ENCODE measurements at regions not wholly inside any gene's neighbourhood (a gene's known extent, or its start where the extent isn't known, plus 50 kb on each side); places are given as distances from the start of the nearest gene placed in this dataset.
"Not testable (repeated sequence)": the region's sequence is repeated elsewhere in the genome, so short reads cannot be mapped to it uniquely, and the experiment has no call there.

DNA sequence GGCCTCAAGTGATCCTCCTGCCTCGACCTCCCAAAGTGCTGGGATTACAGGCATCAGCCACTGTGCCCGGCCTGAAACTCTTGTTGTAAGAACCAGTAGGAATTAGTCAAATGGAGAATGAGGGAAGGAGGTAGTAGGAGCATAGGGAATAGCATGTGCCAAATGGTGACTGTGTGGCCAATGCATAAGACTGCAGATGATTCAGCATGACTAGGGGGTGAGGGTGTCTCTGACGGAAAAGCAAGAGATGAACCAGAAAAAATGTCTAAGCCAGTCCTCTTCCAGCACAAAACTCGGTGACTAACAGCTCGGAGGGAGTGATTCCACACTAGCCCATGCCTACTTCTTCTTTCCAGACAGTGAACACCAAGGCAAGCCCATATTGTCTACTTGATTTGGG lies 58.2 kb upstream of the DUSP21 start:
- Mint-ChIP-seq H3K27me3 (no peaks in the 10 kb centered on the region), H3K4me1 (no peaks in the 10 kb centered on the region), H3K27ac (no peak overlapping the region), H3K4me3 (no peak overlapping the region), H3K9me3 (no peaks in the 10 kb centered on the region)
- ATAC-seq (no peak), DNase-seq (no peak)

DNA sequence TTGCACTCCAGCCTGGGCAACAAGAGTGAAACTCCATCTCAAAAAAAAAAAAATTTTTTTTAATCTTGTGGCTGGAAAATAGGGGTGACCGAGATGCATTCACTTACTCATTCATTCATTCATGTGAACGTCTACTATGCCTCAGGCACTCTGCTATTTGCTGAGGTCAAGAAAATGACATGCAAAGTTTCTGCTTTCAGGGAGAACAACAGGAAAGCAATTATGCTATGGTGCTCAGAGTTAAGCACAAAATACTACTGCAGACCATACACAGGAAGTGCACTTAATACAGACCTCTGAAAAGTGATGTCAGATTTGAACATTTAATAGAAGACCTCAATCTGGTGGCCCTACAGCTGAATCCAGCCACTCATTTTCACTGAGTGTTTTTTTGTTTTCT lies 59.6 kb upstream of the DUSP21 start:
- no peaks in the 10 kb centered on the region for H3K27me3 Mint-ChIP-seq
- DNase-seq: no peak
- H3K4me3 Mint-ChIP-seq: no peak overlapping the region
- no peak for ATAC-seq
- no peaks in the 10 kb centered on the region for H3K4me1 Mint-ChIP-seq
- no peaks in the 10 kb centered on the region for H3K9me3 Mint-ChIP-seq
- H3K27ac Mint-ChIP-seq: no peak overlapping the region

DNA sequence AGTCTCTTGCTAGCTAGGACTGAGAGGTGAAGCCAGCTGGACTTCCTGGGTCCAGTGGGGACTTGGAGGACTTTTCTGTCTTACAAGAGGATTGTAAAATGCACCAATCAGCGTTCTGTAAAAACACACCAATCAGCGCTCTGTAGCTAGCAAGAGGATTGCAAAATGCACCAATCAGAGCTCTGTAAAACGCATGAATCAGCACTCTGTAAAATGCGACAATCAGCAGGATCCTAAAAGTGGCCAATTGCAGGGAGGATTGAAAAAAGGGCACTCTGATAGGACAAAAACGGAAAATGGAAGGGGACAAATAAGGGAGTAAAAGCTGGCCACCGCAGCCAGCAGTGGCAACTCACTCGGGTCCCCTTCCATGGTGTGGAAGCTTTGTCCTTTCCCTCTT lies 65.6 kb upstream of the DUSP21 start:
- Mint-ChIP-seq H3K27me3 (no peaks in the 10 kb centered on the region), H3K27ac (no peak overlapping the region), H3K4me1 (no peaks in the 10 kb centered on the region), H3K4me3 (no peak overlapping the region), H3K9me3 (no peaks in the 10 kb centered on the region)
- ATAC-seq (no peak), DNase-seq (no peak)

DNA sequence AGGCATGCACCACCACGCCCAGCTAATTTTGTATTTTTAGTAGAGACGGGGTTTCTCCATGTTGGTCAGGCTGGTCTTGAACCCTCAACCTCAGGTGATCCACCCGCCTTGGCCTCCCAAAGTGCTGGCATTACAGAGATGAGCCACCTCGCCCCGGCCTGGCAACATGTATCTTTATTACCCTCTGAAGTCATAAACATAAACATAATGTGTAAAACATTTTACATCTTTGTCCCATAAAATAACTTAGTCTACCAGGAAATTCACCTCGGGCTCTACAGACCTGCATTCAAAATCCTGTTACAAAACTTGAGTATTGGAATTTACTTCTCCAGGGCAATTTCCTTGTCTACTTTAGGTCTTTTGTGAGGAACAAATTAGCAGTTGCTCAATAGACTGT lies 68.1 kb upstream of the DUSP21 start:
- Mint-ChIP-seq H3K4me1 (no peaks in the 10 kb centered on the region), H3K27me3 (no peaks in the 10 kb centered on the region), H3K4me3 (no peak overlapping the region), H3K9me3 (no peaks in the 10 kb centered on the region), H3K27ac (no peak overlapping the region)
- no peak for DNase-seq
- no peak for ATAC-seq

DNA sequence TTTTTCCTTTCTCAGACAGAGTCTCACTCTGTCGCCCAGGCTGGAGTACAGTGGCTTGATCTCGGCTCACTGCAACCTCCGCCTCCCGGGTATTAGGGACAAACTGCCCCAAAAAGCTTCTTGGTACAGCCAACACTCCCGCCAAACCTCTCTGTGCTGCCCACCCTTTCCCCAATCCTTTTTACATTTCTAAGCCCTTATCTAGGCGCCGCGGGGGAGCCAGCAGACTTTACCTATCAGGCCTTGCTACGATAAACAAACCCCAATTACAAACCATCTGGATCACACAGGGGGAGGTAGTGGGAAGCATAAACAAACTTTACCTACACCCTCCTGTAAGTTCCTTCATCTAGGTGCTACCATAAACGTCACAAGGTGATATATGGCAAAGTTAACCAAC lies 69.8 kb upstream of the DUSP21 start:
- H3K4me1 Mint-ChIP-seq, H3K4me3 Mint-ChIP-seq, H3K27ac Mint-ChIP-seq, DNase-seq, H3K9me3 Mint-ChIP-seq, ATAC-seq, H3K27me3 Mint-ChIP-seq: not testable (repeated sequence)

DNA sequence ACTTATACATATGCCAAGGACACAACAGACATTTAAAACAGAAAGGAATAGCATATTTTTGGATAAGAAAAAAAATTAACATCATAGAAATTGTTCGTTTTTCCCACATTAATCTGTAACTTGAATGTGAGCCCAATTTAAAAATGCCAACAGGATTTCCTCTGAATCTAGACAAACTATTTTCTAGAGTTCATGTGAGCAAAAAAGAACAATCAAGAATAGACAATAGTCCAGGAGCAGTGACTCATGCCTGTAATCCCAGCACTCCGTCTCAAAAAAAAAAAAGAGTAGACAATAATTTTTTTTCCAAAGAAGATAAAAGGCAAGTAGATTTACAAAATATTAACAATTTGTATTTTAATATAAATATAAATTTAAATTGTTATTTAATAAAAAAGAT lies 73.7 kb upstream of the DUSP21 start:
- H3K9me3 Mint-ChIP-seq: no peaks in the 10 kb centered on the region
- no peak overlapping the region for H3K27ac Mint-ChIP-seq
- no peaks in the 10 kb centered on the region for H3K27me3 Mint-ChIP-seq
- DNase-seq (no peak), ATAC-seq (no peak)
- H3K4me3 Mint-ChIP-seq: no peak overlapping the region
- H3K4me1 Mint-ChIP-seq: no peaks in the 10 kb centered on the region

DNA sequence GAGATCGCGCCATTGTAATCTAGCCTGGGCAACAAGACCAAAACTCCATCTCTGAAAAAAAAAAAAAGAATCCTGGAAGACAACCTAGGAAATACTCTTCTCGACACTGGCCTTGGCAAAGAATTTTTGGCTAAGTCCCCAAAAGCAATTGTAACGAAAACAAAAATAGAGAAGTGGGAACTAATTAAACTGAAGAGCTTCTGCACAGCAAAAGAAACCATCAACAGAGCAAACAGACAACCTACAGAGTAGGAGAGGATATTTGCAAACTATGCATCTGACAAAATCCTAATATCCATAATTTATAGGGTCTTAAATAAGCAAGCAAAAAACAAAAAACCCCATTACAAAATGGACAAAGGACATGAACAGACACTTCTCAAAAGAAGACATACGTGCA lies 76.5 kb upstream of the DUSP21 start:
- H3K4me1 Mint-ChIP-seq: no peaks in the 10 kb centered on the region
- ATAC-seq: no peak
- H3K4me3 Mint-ChIP-seq: no peak overlapping the region
- DNase-seq: no peak
- no peaks in the 10 kb centered on the region for H3K27me3 Mint-ChIP-seq
- no peak overlapping the region for H3K27ac Mint-ChIP-seq
- H3K9me3 Mint-ChIP-seq: no peaks in the 10 kb centered on the region

DNA sequence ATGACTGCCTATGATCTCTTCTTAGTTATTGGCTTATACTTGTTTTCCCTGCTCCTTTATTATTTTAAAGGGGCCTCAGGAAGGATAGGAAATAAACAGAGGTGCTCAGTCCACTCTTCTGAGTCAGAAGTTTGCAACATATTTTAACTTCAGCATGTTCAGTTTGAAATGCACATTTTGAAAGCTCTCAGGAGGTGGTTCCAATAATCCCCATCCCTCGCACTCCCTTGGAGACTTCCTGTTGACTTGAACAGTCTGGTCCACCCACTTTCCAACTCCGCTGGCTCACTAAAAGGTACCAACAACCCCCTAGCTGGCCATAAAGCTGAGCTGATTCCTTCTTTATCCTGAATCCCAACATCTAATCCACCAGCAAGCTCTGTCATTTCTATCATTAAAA lies 78.3 kb upstream of the DUSP21 start:
- no peak overlapping the region for H3K4me3 Mint-ChIP-seq
- DNase-seq: no peak
- no peaks in the 10 kb centered on the region for H3K27me3 Mint-ChIP-seq
- H3K27ac Mint-ChIP-seq: no peak overlapping the region
- no peaks in the 10 kb centered on the region for H3K9me3 Mint-ChIP-seq
- ATAC-seq: no peak
- H3K4me1 Mint-ChIP-seq: no peaks in the 10 kb centered on the region

DNA sequence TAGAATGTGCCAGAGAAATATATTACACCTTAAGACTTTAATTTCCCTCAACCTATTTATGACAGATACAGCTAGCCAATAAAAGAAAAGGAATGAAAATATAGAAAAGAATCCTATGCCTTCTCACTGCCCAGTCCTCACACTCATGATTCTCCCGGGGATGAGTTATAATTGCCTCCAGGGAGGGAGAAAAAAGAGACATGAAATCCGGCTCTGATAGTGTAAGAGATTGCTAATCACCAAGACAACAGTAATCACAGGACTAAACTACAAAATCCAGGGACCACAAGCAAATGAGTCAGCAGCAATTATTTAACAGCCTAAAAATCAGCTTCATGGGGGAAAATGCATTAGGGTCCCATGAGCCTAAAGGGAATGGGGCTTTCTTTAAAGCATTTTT lies 95.9 kb upstream of the DUSP21 start:
- no peak overlapping the region for H3K27ac Mint-ChIP-seq
- no peaks in the 10 kb centered on the region for H3K4me1 Mint-ChIP-seq
- DNase-seq (no peak), ATAC-seq (no peak)
- no peak overlapping the region for H3K4me3 Mint-ChIP-seq
- H3K9me3 Mint-ChIP-seq: no peaks in the 10 kb centered on the region
- H3K27me3 Mint-ChIP-seq: no peaks in the 10 kb centered on the region

DNA sequence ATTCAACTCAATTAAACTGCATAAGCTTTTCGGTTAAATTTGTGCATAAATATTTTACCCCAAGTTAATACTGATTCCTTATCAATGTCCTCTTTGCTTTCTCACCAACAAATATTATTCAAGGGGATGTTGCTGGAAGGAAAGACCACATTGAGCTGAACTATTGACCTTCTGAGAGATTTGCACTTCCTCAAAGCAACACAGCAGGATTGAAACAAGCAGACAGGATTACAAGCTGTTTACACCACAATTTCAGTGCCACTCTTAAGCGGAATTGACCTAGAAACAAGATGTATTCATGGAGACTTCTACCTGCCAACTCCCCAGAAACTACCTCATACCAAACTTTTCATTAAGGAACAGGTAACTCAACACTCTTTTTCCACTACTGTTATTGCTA lies 96.5 kb upstream of the DUSP21 start:
- ATAC-seq (no peak), DNase-seq (no peak)
- Mint-ChIP-seq H3K27me3 (no peaks in the 10 kb centered on the region), H3K4me1 (no peaks in the 10 kb centered on the region), H3K9me3 (no peaks in the 10 kb centered on the region), H3K4me3 (no peak overlapping the region), H3K27ac (no peak overlapping the region)

DNA sequence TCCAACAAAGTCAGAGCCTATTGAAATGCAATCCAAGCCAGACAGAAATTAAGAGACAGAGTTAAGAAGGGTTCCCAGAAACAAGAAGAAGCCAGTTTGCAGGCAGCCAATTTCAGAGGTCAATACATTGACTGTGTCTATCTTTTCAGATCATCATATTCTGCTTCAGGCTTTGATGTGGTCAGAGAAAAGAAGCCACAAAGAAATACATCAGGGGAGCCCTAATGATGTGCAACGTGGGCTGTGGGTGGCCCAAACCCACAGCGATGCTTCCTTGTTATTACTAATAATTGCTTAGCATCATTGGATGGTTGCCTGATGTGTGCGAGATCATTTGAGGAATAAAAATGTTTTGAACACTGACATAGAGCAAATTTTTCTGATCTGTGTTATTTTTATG lies 99.0 kb upstream of the DUSP21 start:
- H3K4me3 Mint-ChIP-seq: no peak overlapping the region
- H3K9me3 Mint-ChIP-seq: no peaks in the 10 kb centered on the region
- H3K27me3 Mint-ChIP-seq: no peaks in the 10 kb centered on the region
- no peak overlapping the region for H3K27ac Mint-ChIP-seq
- ATAC-seq (no peak), DNase-seq (no peak)
- no peaks in the 10 kb centered on the region for H3K4me1 Mint-ChIP-seq

DNA sequence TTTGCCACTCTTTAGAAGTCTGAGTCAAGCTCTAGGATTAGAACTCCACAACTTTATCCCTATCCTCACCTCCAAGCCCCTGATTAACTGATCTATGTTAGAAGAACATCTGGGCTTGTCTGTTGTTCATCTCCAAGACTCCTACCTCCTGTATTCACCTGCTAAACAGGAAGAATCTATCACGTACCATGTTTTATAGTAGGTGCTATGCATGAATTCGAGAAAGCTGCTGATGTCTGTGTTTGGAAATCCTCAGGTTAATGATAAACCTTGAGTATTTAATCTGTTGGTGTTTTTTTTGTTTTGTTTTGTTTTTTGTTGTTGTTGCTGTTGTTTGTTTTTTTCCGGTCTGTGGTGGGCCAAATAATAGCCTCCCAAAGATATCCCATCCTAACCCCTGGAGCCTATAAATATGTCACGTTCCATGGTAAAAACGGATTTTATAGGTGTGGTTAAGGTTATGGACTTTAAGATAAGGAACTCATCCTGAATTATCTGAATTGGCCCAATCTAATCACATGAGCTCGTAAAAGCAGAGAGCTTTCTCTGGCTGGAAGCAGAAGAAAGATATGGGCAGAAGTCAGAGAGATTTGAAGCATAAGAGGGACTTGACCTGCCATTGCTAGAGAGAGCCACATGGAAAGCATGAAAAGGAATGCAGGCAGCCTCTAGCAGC lies 101.2 kb upstream of the DUSP21 start:
- H3K4me3 Mint-ChIP-seq: no peak overlapping the region
- H3K9me3 Mint-ChIP-seq: no peaks in the 10 kb centered on the region
- no peak for ATAC-seq
- DNase-seq: no peak
- H3K27me3 Mint-ChIP-seq: no peaks in the 10 kb centered on the region
- H3K27ac Mint-ChIP-seq: no peak overlapping the region
- H3K4me1 Mint-ChIP-seq: no peaks in the 10 kb centered on the region

DNA sequence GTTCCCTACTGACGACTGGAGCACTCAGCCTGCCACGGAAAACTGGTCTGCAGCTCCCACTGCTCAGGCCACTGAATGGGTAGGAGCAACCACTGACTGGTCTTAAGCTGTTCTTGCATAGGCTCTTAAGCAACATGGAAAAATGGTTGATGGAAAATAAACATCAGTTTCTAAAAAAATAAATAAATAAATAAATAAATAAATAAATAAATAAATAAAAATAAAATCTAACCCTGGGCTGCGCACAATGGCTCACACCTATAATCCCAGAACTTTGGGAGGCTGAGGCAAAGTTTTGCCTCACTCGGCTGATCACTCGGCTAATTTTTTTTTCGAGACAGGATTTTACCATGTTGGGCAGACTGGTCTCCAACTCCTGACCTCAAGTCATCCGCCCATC lies 102.0 kb upstream of the DUSP21 start:
- H3K4me1 Mint-ChIP-seq, H3K27me3 Mint-ChIP-seq, DNase-seq, ATAC-seq, H3K4me3 Mint-ChIP-seq, H3K9me3 Mint-ChIP-seq, H3K27ac Mint-ChIP-seq: not testable (repeated sequence)

DNA sequence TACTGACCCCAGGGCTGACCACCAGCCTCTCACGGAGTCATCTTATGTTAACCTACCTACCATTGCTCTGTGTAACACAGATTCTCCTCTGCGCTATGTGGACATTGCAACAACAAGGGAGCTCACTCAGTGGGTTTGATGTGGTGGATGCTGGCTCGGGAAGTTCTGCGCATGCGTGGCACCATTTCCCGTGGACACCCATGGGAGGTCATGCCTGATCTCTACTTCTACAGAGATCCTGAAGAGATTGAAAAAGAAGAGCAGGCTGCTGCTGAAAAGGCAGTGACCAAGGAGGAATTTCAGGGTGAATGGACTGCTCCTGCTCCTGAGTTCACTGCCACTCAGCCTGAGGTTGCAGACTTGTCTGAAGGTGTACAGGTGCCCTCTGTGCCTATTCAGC lies 102.4 kb upstream of the DUSP21 start:
- H3K4me3 Mint-ChIP-seq, ATAC-seq, DNase-seq, H3K27me3 Mint-ChIP-seq, H3K4me1 Mint-ChIP-seq, H3K9me3 Mint-ChIP-seq, H3K27ac Mint-ChIP-seq: not testable (repeated sequence)

DNA sequence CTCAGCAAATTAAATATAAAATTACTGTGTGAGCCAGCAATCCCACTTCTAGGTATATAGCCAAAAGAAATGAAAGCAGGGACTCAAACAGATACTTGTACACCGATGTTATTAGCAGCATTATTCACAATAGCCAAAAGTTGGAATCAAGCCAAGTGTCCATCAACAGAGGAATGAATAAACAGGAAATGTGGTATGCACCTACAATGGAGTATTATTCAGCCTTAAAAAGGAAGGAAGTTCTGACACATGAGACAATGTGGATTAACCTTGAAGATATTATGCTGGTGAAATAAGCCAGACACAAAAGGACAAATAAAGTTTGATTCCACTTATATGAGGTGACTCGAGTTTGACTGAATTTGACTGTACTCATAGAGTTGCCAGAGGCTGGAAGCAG lies 108.3 kb upstream of the DUSP21 start:
- H3K4me1 Mint-ChIP-seq: no peaks in the 10 kb centered on the region
- H3K27me3 Mint-ChIP-seq: no peaks in the 10 kb centered on the region
- H3K9me3 Mint-ChIP-seq: no peaks in the 10 kb centered on the region
- H3K4me3 Mint-ChIP-seq: no peak overlapping the region
- ATAC-seq: no peak
- no peak for DNase-seq
- H3K27ac Mint-ChIP-seq: no peak overlapping the region

DNA sequence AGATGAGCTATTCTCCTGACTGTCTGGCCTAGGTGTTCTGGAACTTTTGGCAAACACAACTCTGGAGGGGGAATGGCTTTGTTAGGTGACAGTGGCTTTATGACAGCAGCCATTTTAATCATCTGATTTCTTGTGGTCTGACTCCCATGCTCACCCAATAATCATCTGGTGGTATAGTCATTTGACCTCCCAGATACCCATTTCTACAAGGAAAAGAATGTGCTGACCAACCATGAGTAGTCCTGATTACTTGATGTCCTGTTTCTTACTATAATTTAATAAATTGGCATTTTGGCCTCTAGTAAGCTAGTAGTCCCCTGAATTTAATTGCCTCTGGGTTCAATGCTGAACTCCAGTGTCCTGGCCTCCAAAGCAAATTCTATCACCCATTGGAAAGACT lies 109.9 kb upstream of the DUSP21 start:
- no peaks in the 10 kb centered on the region for H3K9me3 Mint-ChIP-seq
- H3K27me3 Mint-ChIP-seq: no peaks in the 10 kb centered on the region
- no peak overlapping the region for H3K27ac Mint-ChIP-seq
- no peak for ATAC-seq
- H3K4me3 Mint-ChIP-seq: no peak overlapping the region
- DNase-seq: no peak
- no peaks in the 10 kb centered on the region for H3K4me1 Mint-ChIP-seq

DNA sequence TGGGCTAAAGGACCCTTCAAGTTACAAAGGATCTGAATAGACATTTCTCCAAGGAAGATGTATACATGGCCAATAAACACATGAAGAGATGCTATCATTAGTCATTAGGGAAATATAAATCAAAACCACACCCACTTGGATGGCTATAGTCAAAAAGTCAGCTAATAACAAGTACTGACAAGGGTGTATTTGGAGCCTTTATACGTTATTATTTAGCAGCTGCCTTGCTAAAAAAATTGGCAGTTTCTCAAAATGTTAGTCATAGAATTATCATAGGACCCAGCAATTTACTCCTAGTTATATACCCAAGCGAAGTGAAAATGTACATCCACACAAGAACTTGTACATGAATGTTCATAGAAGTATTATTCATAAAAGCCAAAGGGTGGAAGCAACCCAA lies 112.7 kb upstream of the DUSP21 start:
- ATAC-seq (no peak), DNase-seq (no peak)
- H3K27ac Mint-ChIP-seq: no peak overlapping the region
- no peaks in the 10 kb centered on the region for H3K4me1 Mint-ChIP-seq
- H3K4me3 Mint-ChIP-seq: no peak overlapping the region
- H3K9me3 Mint-ChIP-seq: no peaks in the 10 kb centered on the region
- H3K27me3 Mint-ChIP-seq: no peaks in the 10 kb centered on the region

Data from stimulated activated naive CD8-positive, alpha-beta T cell treated with anti-CD3 and anti-CD28 coated beads, Interleukin-15, amount 100 ng/mL, for 72 hours (primary cell).